Keratinocyte (primary cell): ENCODE measurements at regions not wholly inside any gene's neighbourhood (a gene's known extent, or its start where the extent isn't known, plus 50 kb on each side); places are given as distances from the start of the nearest gene placed in this dataset.

ENCODE experiments used
- DNase-seq: peaks from one replicate; pipeline ENCODE4 v3.0.0-alpha.2; 2011; ENCODE audit warnings: low read depth, missing footprints, low spot score
- FAIRE-seq: peaks from 2 replicates; lab custom pipeline; 2011; peaks lifted over from hg19 to GRCh38; lab: Jason Lieb, UNC
- H2AFZ ChIP-seq: 2 replicates; pipeline ENCODE4 v1.6.0; 2012; ENCODE audit warnings: low read length, control low read depth, inconsistent platforms; ENCODE audit not compliant: control insufficient read depth
- H3K27ac ChIP-seq: 2 replicates; pipeline ENCODE4 v1.5.1; 2011; ENCODE audit warnings: low read length; ENCODE audit not compliant: control insufficient read depth, insufficient read depth
- H3K27me3 ChIP-seq: 3 replicates; pipeline ENCODE4 v1.6.0; 2011; ENCODE audit warnings: low read length; ENCODE audit not compliant: control insufficient read depth, insufficient read depth; ENCODE audit errors: extremely low read depth
- H3K36me3 ChIP-seq, 2 experiments: 2 replicates in 1 of 2; 3 replicates in 1 of 2; pipeline ENCODE4 v1.5.1; 2011; ENCODE audit warnings: low read length in 2 of 2, mild to moderate bottlenecking in 1 of 2; ENCODE audit not compliant: control insufficient read depth in 2 of 2, insufficient read depth in 2 of 2; ENCODE audit errors: extremely low read depth in 1 of 2
- H3K4me1 ChIP-seq: 3 replicates; pipeline ENCODE4 v1.5.1; 2011; ENCODE audit warnings: low read length; ENCODE audit not compliant: control insufficient read depth, insufficient read depth; ENCODE audit errors: extremely low read depth
- H3K4me2 ChIP-seq: 3 replicates; pipeline ENCODE4 v1.6.0; 2011; ENCODE audit warnings: low read depth, low read length; ENCODE audit not compliant: control insufficient read depth, insufficient read depth; ENCODE audit errors: extremely low read depth
- H3K4me3 ChIP-seq, 3 experiments: fragments of 200-600 bp in 1 of 3; sonication (generic) in 1 of 3; 2 replicates in 2 of 3; 3 replicates in 1 of 3; pipeline ENCODE4 v1.5.1; 2011 to 2016; ENCODE audit warnings: low read length in 3 of 3, mild to moderate bottlenecking in 3 of 3, control low read depth in 2 of 3, inconsistent platforms in 1 of 3, low read depth in 1 of 3, mixed read lengths in 1 of 3, mixed run types in 1 of 3, moderate library complexity in 1 of 3; ENCODE audit not compliant: control insufficient read depth in 2 of 3, insufficient read depth in 2 of 3; ENCODE audit errors: extremely low read depth in 1 of 3
- H3K79me2 ChIP-seq: 2 replicates; pipeline ENCODE4 v1.6.0; 2012; ENCODE audit warnings: low read length; ENCODE audit not compliant: control insufficient read depth, insufficient read depth
- H3K9ac ChIP-seq: 3 replicates; pipeline ENCODE4 v1.6.0; 2011; ENCODE audit warnings: low read length; ENCODE audit not compliant: control insufficient read depth, insufficient read depth; ENCODE audit errors: extremely low read depth
- H3K9me1 ChIP-seq: 3 replicates; pipeline ENCODE4 v1.6.0; 2011; ENCODE audit warnings: low read length; ENCODE audit not compliant: control insufficient read depth, insufficient read depth; ENCODE audit errors: extremely low read depth
- H3K9me3 ChIP-seq: 2 replicates; pipeline ENCODE4 v1.5.1; 2012; ENCODE audit warnings: low read depth, low read length; ENCODE audit not compliant: control insufficient read depth
- H4K20me1 ChIP-seq: 3 replicates; pipeline ENCODE4 v1.6.0; 2011; ENCODE audit warnings: low read length; ENCODE audit not compliant: control insufficient read depth, insufficient read depth; ENCODE audit errors: extremely low read depth
- CTCF ChIP-seq, 3 experiments: IDR thresholded peaks in 1 of 3; conservative IDR thresholded peaks in 1 of 3; optimal IDR thresholded peaks in 1 of 3; 2 replicates in 2 of 3; 3 replicates in 1 of 3; pipeline versions ENCODE3 to v1.5.1; 2011; ENCODE audit warnings: low read length in 3 of 3, mild to moderate bottlenecking in 3 of 3, moderate library complexity in 2 of 3, control low read depth in 1 of 3, inconsistent platforms in 1 of 3; ENCODE audit not compliant: insufficient read depth in 2 of 3; ENCODE audit errors: extremely low read depth in 1 of 3
- EZH2 ChIP-seq: IDR thresholded peaks from one replicate; pipeline ENCODE4 v1.6.1; 2012; ENCODE audit warnings: inconsistent platforms, mild to moderate bottlenecking, low read length, moderate library complexity
- dilution Hi-C: fragments of 300-500 bp; cut with MboI; formaldehyde crosslinking; loops from one replicate; pipeline ENCODE4 v1.7.0; 2020; ENCODE audit warnings: low sequenced_read_pairs; ENCODE audit not compliant: extremely low pct_ligation_motif_present

GRCh38 chr1:56145581-56145980 is 433.8 kb downstream of the PLPP3 start:
- no peaks in the 10 kb centered on the region for H3K4me1 ChIP-seq
- dilution Hi-C loops = no loop called here
- DNase-seq = no peak
- no peak for TF ChIP-seq EZH2
- no peak for TF ChIP-seq CTCF (optimal IDR thresholded peaks at IDR 0.05 in 1 of 3, IDR thresholded peaks at IDR 0.05 in 1 of 3, conservative IDR thresholded peaks at IDR 0.05 in 1 of 3; ENCODE audit: extremely low read depth in 1 of 3, insufficient read depth in 2 of 3, low read length in 3 of 3)
- no peaks in the 10 kb centered on the region for H3K79me2 ChIP-seq
- no peak overlapping the region for H3K4me2 ChIP-seq
- no peak overlapping the region for H3K27ac ChIP-seq
- H2AFZ ChIP-seq = no peak overlapping the region
- H3K4me3 ChIP-seq = no peak overlapping the region
- H3K36me3 ChIP-seq = no peaks in the 10 kb centered on the region
- no peaks in the 10 kb centered on the region for H3K9me3 ChIP-seq
- no peak overlapping the region for H3K9ac ChIP-seq
- no peaks in the 10 kb centered on the region for H4K20me1 ChIP-seq
- H3K27me3 ChIP-seq = no peaks in the 10 kb centered on the region
- no peaks in the 10 kb centered on the region for H3K9me1 ChIP-seq
- FAIRE-seq = no peak

GRCh38 chr1:56142301-56142700 is 437.1 kb downstream of the PLPP3 start:
- Histone ChIP-seq H3K9me3 (no peaks in the 10 kb centered on the region), H3K79me2 (no peaks in the 10 kb centered on the region), H3K27me3 (no peaks in the 10 kb centered on the region), H2AFZ (no peak overlapping the region), H3K4me3 (no peak overlapping the region), H4K20me1 (no peaks in the 10 kb centered on the region), H3K4me1 (no peaks in the 10 kb centered on the region), H3K36me3 (no peaks in the 10 kb centered on the region), H3K4me2 (no peak overlapping the region), H3K27ac (no peak overlapping the region), H3K9me1 (no peaks in the 10 kb centered on the region), H3K9ac (no peak overlapping the region)
- dilution Hi-C loops = no loop called here
- DNase-seq = no peak
- TF ChIP-seq EZH2 (no peak), CTCF (optimal IDR thresholded peaks at IDR 0.05 in 1 of 3, IDR thresholded peaks at IDR 0.05 in 1 of 3, conservative IDR thresholded peaks at IDR 0.05 in 1 of 3; ENCODE audit: extremely low read depth in 1 of 3, insufficient read depth in 2 of 3, low read length in 3 of 3) (no peak)
- FAIRE-seq = no peak
